GM23248 (cell line): ENCODE measurements at regions not wholly inside any gene's neighbourhood (a gene's known extent, or its start where the extent isn't known, plus 50 kb on each side); places are given as distances from the start of the nearest gene placed in this dataset.

Experiments used
- EZH2 ChIP-seq: fragments of 200-600 bp; sonication (generic); IDR thresholded peaks from 2 replicates; pipeline ENCODE4 v1.6.1; 2018; ENCODE audit warnings: antibody characterized with exemption, mild to moderate bottlenecking; ENCODE audit not compliant: insufficient read depth, poor library complexity, severe bottlenecking
- EZH2phosphoT487 ChIP-seq: fragments of 200-600 bp; sonication (generic); IDR thresholded peaks from 2 replicates; pipeline ENCODE4 v1.6.1; 2018; ENCODE audit warnings: antibody characterized with exemption, moderate library complexity, mild to moderate bottlenecking, low read depth; ENCODE audit not compliant: insufficient read depth

DNA sequence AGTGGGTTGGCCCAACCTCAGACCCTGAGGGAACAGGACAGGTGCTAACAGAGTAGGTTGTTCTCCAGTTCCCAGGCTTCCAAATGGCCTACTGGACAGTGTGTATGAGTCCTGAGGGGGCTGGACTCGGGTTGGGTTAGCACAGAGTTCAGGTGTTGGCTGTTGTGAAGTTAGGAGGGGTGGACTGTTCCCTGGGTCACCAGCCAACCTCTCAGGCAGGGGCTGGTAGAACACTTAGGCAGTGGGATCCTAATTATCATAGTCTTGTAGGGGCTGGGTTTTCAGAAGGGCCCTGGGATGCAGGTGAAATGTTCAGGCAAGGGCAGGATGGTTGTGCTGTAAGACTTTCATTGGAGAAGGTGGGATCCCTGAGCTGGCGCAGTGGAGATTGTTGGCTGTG is 293.0 kb downstream of the ZWINT start:
- no peak for TF ChIP-seq EZH2
- no peak for TF ChIP-seq EZH2phosphoT487
